Caco-2 (cell line): ENCODE measurements at regions not wholly inside any gene's neighbourhood (a gene's known extent, or its start where the extent isn't known, plus 50 kb on each side); places are given as distances from the start of the nearest gene placed in this dataset.

Experiments used
- BruUV-seq: library from RNA; stranded (reverse); fragments of 400-500 nt; replicated peaks from 2 replicates; lab custom pipeline; 2021; lab: Mats Ljungman, UMichigan
- CTCF ChIA-PET: fragments of 300-600 bp; sonication (Branson Sonifier 250); formaldehyde crosslinking; loops from one replicate; lab custom pipeline; 2022; ENCODE audit warnings: antibody characterized with exemption; lab: Charles Lee
- POLR2A ChIA-PET: fragments of 300-600 bp; sonication (Branson Sonifier 250); formaldehyde crosslinking; loops from one replicate; lab custom pipeline; 2022; ENCODE audit warnings: antibody characterized with exemption; lab: Charles Lee
- DNase-seq, 2 experiments: peaks; one replicate each; pipeline versions ENCODE4 v3.0.0 to v3.0.0-alpha.2; 2020 to 2022
- H3K27me3 ChIP-seq: replicated peaks from 2 replicates; pipeline ENCODE4 v1.6.0; 2011; ENCODE audit warnings: low read length; ENCODE audit not compliant: control insufficient read depth, insufficient read depth
- H3K36me3 ChIP-seq: 2 replicates; pipeline ENCODE4 v1.5.1; 2011; ENCODE audit warnings: low read length; ENCODE audit not compliant: control insufficient read depth, insufficient read depth
- H3K4me1 ChIP-seq: fragments of 250-450 bp; sonication (Bioruptor Pico); 2 replicates; pipeline ENCODE4 v1.5.1; 2020; ENCODE audit warnings: mild to moderate bottlenecking
- H3K4me3 ChIP-seq: 2 replicates; pipeline ENCODE4 v1.5.1; 2011; ENCODE audit warnings: low read depth, mild to moderate bottlenecking, control low read depth, low read length
- H3K9me3 ChIP-seq: fragments of 250-450 bp; sonication (Bioruptor Pico); 2 replicates; pipeline ENCODE4 v1.5.1; 2020; ENCODE audit warnings: mild to moderate bottlenecking, moderate library complexity
- H3K27ac Mint-ChIP-seq: one replicate; pipeline ENCODE4 v1.8.0; 2022; ENCODE audit warnings: mixed read lengths; ENCODE audit not compliant: unreplicated experiment
- H3K27me3 Mint-ChIP-seq: one replicate; pipeline ENCODE4 v1.8.0; 2022; ENCODE audit warnings: mixed read lengths; ENCODE audit not compliant: insufficient read depth, unreplicated experiment
- H3K36me3 Mint-ChIP-seq: one replicate; pipeline ENCODE4 v1.8.0; 2022; ENCODE audit warnings: mild to moderate bottlenecking, mixed read lengths; ENCODE audit not compliant: insufficient read depth, unreplicated experiment
- H3K4me1 Mint-ChIP-seq: one replicate; pipeline ENCODE4 v1.8.0; 2022; ENCODE audit warnings: low read depth, mixed read lengths; ENCODE audit not compliant: unreplicated experiment
- H3K4me3 Mint-ChIP-seq: one replicate; pipeline ENCODE4 v1.8.0; 2022; ENCODE audit warnings: mild to moderate bottlenecking, moderate library complexity, mixed read lengths; ENCODE audit not compliant: unreplicated experiment
- H3K9me3 Mint-ChIP-seq: one replicate; pipeline ENCODE4 v1.8.0; 2022; ENCODE audit warnings: mixed read lengths; ENCODE audit not compliant: unreplicated experiment
- CTCF ChIP-seq, 2 experiments: fragments of 200-600 bp in 1 of 2; IDR thresholded peaks; 1 replicate in 1 of 2; 2 replicates in 1 of 2; pipeline versions ENCODE4 v1.5.1 to v1.8.0; 2011 to 2022; ENCODE audit warnings: antibody characterized with exemption in 1 of 2, control low read depth in 1 of 2, inconsistent platforms in 1 of 2, low read depth in 1 of 2, low read length in 1 of 2, mild to moderate bottlenecking in 1 of 2, moderate library complexity in 1 of 2; ENCODE audit not compliant: insufficient read depth in 1 of 2, severe bottlenecking in 1 of 2, unreplicated experiment in 1 of 2
- intact Hi-C: fragments of 100-400 bp; cut with micrococcal nuclease; formaldehyde crosslinking; loops from one replicate; pipeline ENCODE4 v1.10.0; 2022; ENCODE audit not compliant: unreplicated experiment

GRCh38 chr10:35704401-35704800 is 62.3 kb upstream of the FZD8 start:
- BruUV-seq: no TSS peak
- POLR2A ChIA-PET: no interaction called here

GRCh38 chr10:35700487-35700882 is 58.4 kb upstream of the FZD8 start:
- Mint-ChIP-seq H3K9me3 (no peaks in the 10 kb centered on the region), H3K27ac (no peak overlapping the region), H3K36me3 (no peaks in the 10 kb centered on the region), H3K4me1 (peaks cover 6% of the 10 kb centered on the region), H3K4me3 (peak overlapping the region; percentile 58), H3K27me3 (no peaks in the 10 kb centered on the region)
- ChIA-PET POLR2A (no interaction called here), CTCF (no interaction called here)
- H3K4me3 ChIP-seq: no peak overlapping the region
- no peak for TF ChIP-seq CTCF (IDR thresholded peaks at IDR 0.05; ENCODE audit: insufficient read depth in 1 of 2, low read depth in 1 of 2, low read length in 1 of 2, severe bottlenecking in 1 of 2, unreplicated experiment in 1 of 2)
- no peaks in the 10 kb centered on the region; the same call in 1 of the 2 replicates for H3K27me3 ChIP-seq
- DNase-seq: no peak
- H3K36me3 ChIP-seq: no peaks in the 10 kb centered on the region
- no TSS peak for BruUV-seq
- intact Hi-C loops: no loop called here
- no peaks in the 10 kb centered on the region for H3K9me3 ChIP-seq
- H3K4me1 ChIP-seq: peaks cover 8% of the 10 kb centered on the region

More at GRCh38 chr10:35704401-35704800, 62.3 kb upstream of the FZD8 start:
- Histone ChIP-seq H3K27me3 (no peaks in the 10 kb centered on the region; the same call in 1 of the 2 replicates), H3K4me3 (no peak overlapping the region), H3K4me1 (peaks cover 13% of the 10 kb centered on the region), H3K36me3 (no peaks in the 10 kb centered on the region), H3K9me3 (peaks cover 9% of the 10 kb centered on the region; the same call in 1 of the 2 replicates)
- Mint-ChIP-seq H3K36me3 (no peaks in the 10 kb centered on the region), H3K27ac (no peak overlapping the region), H3K4me1 (peaks cover 6% of the 10 kb centered on the region), H3K4me3 (no peak overlapping the region), H3K27me3 (peaks cover 5% of the 10 kb centered on the region), H3K9me3 (peaks cover 20% of the 10 kb centered on the region)
- intact Hi-C loops: no loop called here
- DNase-seq: no peak
- CTCF ChIA-PET: no interaction called here
- no peak for TF ChIP-seq CTCF (IDR thresholded peaks at IDR 0.05; ENCODE audit: insufficient read depth in 1 of 2, low read depth in 1 of 2, low read length in 1 of 2, severe bottlenecking in 1 of 2, unreplicated experiment in 1 of 2)

- CTCF ChIA-PET: interaction anchor here (1.0 kb wide), 1 partner anchor 65 kb away, joined by 3 read pairs; no protein-coding TSS in a partner anchor
- DNase-seq: no peak
- H3K36me3 ChIP-seq: no peaks in the 10 kb centered on the region
- H3K4me1 Mint-ChIP-seq: peaks cover 6% of the 10 kb centered on the region
- POLR2A ChIA-PET: no interaction called here
- 0 out of 2 replicates have a peak, but pooled peaks cover 3% of the 10 kb centered on the region for H3K9me3 ChIP-seq
- H3K4me3 ChIP-seq: no peak overlapping the region
- no peaks in the 10 kb centered on the region for H3K9me3 Mint-ChIP-seq
- no TSS peak for BruUV-seq
- H3K27me3 ChIP-seq: no peaks in the 10 kb centered on the region; the same call in 1 of the 2 replicates
- intact Hi-C loops: no loop called here
- H3K27me3 Mint-ChIP-seq: no peaks in the 10 kb centered on the region
- no peak overlapping the region for H3K4me3 Mint-ChIP-seq
- TF ChIP-seq CTCF (IDR thresholded peaks at IDR 0.05; ENCODE audit: insufficient read depth in 1 of 2, low read depth in 1 of 2, low read length in 1 of 2, severe bottlenecking in 1 of 2, unreplicated experiment in 1 of 2): no peak
- H3K36me3 Mint-ChIP-seq: no peaks in the 10 kb centered on the region
- no peak overlapping the region for H3K27ac Mint-ChIP-seq
- peaks cover 5% of the 10 kb centered on the region for H3K4me1 ChIP-seq
These were observed 57.9 kb upstream of the FZD8 start for GRCh38 chr10:35699848-35700486.
